Liver (tissue), 3 donors: ENCODE measurements at regions not wholly inside any gene's neighbourhood (a gene's known extent, or its start where the extent isn't known, plus 50 kb on each side); places are given as distances from the start of the nearest gene placed in this dataset.
"Not testable (repeated sequence)": the region's sequence is repeated elsewhere in the genome, so short reads cannot be mapped to it uniquely, and the experiment has no call there.

Source experiments
- ATF3 ChIP-seq: IDR thresholded peaks from 2 replicates; pipeline ENCODE4 v1.6.1; 2016; ENCODE audit warnings: antibody characterized with exemption
- CTCF ChIP-seq: fragments of 150-350 bp; IDR thresholded peaks from 2 replicates; pipeline ENCODE4 v1.5.1; 2017; ENCODE audit warnings: improper control_type of control experiment, low read depth, low read length; ENCODE audit not compliant: missing input control
- FOXA1 ChIP-seq: IDR thresholded peaks from 2 replicates; pipeline ENCODE4 v1.6.1; 2016; ENCODE audit warnings: antibody characterized with exemption
- HNF4A ChIP-seq, 2 donors: conservative IDR thresholded peaks; 2 replicates each; pipeline ENCODE4 v1.6.1; 2016; ENCODE audit warnings: antibody characterized with exemption in 2 of 2, mild to moderate bottlenecking in 2 of 2
- HNF4G ChIP-seq: IDR thresholded peaks from 2 replicates; pipeline ENCODE4 v1.6.1; 2016; ENCODE audit warnings: antibody characterized with exemption
- MAX ChIP-seq: IDR thresholded peaks from 2 replicates; pipeline ENCODE4 v1.6.1; 2016; ENCODE audit warnings: antibody characterized with exemption
- REST ChIP-seq: IDR thresholded peaks from 2 replicates; pipeline ENCODE4 v1.6.1; 2016; ENCODE audit warnings: antibody characterized with exemption, mild to moderate bottlenecking
- RXRA ChIP-seq, 2 donors: IDR thresholded peaks; 2 replicates each; pipeline ENCODE4 v1.6.1; 2017 to 2018; ENCODE audit warnings: antibody characterized with exemption in 2 of 2, mild to moderate bottlenecking in 1 of 2
- TAF1 ChIP-seq: conservative IDR thresholded peaks from 2 replicates; pipeline ENCODE4 v1.6.1; 2016; ENCODE audit warnings: antibody characterized with exemption, mild to moderate bottlenecking
- YY1 ChIP-seq: IDR thresholded peaks from 2 replicates; pipeline ENCODE4 v1.6.1; 2016; ENCODE audit warnings: antibody characterized with exemption, mild to moderate bottlenecking
- ZBTB33 ChIP-seq: IDR thresholded peaks from 2 replicates; pipeline ENCODE4 v1.6.1; 2016; ENCODE audit warnings: antibody characterized with exemption
- donor health status: healthy.
- donor health status: healthy.

- not testable (repeated sequence) for TF ChIP-seq ZBTB33; CTCF; RXRA (IDR thresholded peaks at IDR 0.05); MAX; FOXA1; ATF3; HNF4A (conservative IDR thresholded peaks at IDR 0.05); HNF4G; REST; YY1; TAF1
Observed at GRCh38 chrX:89581868-89582267, 339.8 kb upstream of the TGIF2LX start.
